ENCODE measurements at regions not wholly inside any gene's neighbourhood (a gene's known extent, or its start where the extent isn't known, plus 50 kb on each side); places are given as distances from the start of the nearest gene placed in this dataset.

GRCh38 chr11:70544067-70544773 lies 145.9 kb downstream of the CTTN start:
- peaks cover 6% of the 10 kb centered on the region for H3K4me1 Mint-ChIP-seq (ENCODE audit: low read depth, unreplicated experiment)
- peaks cover 4% of the 10 kb centered on the region for H3K9me3 Mint-ChIP-seq (ENCODE audit: unreplicated experiment)

GRCh38 chr11:70544774-70545609 lies 146.7 kb downstream of the CTTN start:
- DNase-seq (ENCODE audit: low read depth), result peak; percentile 70
- Mint-ChIP-seq H3K36me3 (ENCODE audit: low read depth, unreplicated experiment) (peaks cover 3% of the 10 kb centered on the region), H3K27ac (ENCODE audit: unreplicated experiment) (peak overlapping the region; percentile 91), H3K9me3 (ENCODE audit: unreplicated experiment) (peaks cover 4% of the 10 kb centered on the region), H3K4me3 (ENCODE audit: unreplicated experiment) (no peak overlapping the region), H3K27me3 (ENCODE audit: low read depth, unreplicated experiment) (peaks cover 11% of the 10 kb centered on the region), H3K4me1 (ENCODE audit: low read depth, unreplicated experiment) (peaks cover 6% of the 10 kb centered on the region)
- Histone ChIP-seq H3K79me2 (ENCODE audit: insufficient read depth, low read length) (no peaks in the 10 kb centered on the region), H3K27ac (ENCODE audit: low read depth, low read length) (peak overlapping the region; percentile 61), H3K4me3 (ENCODE audit: insufficient read depth, low read depth, low read length) (no peak overlapping the region), H3K36me3 (ENCODE audit: insufficient read depth, low read length) (no peaks in the 10 kb centered on the region), H3K4me2 (ENCODE audit: low read length) (peak overlapping the region; percentile 71), H3K9me3 (ENCODE audit: insufficient read depth, low read depth, low read length) (no peaks in the 10 kb centered on the region), H3K9ac (ENCODE audit: low read length) (peak overlapping the region; percentile 67), H3K4me1 (ENCODE audit: insufficient read depth, low read length) (peaks cover 13% of the 10 kb centered on the region), H4K20me1 (ENCODE audit: insufficient read depth, low read length) (no peaks in the 10 kb centered on the region), H3K27me3 (ENCODE audit: insufficient read depth, low read length) (no peaks in the 10 kb centered on the region), H2AFZ (ENCODE audit: low read depth, low read length) (peak overlapping the region; percentile 57)
- FAIRE-seq, result no peak
- TF ChIP-seq EZH2 (IDR thresholded peaks at IDR 0.05; ENCODE audit: insufficient read depth, low read length), result no peak
- TF ChIP-seq CTCF (IDR thresholded peaks at IDR 0.05; ENCODE audit: insufficient read depth, low read depth, low read length), result no peak

More at GRCh38 chr11:70544067-70544773, 145.9 kb downstream of the CTTN start:
- H2AFZ ChIP-seq (ENCODE audit: low read depth, low read length), result peak overlapping the region; percentile 57
- H3K36me3 Mint-ChIP-seq (ENCODE audit: low read depth, unreplicated experiment), result peaks cover 3% of the 10 kb centered on the region
- H3K27me3 Mint-ChIP-seq (ENCODE audit: low read depth, unreplicated experiment), result peaks cover 16% of the 10 kb centered on the region
- no peaks in the 10 kb centered on the region for H3K36me3 ChIP-seq (ENCODE audit: insufficient read depth, low read length)
- no peaks in the 10 kb centered on the region for H4K20me1 ChIP-seq (ENCODE audit: insufficient read depth, low read length)
- H3K27ac Mint-ChIP-seq (ENCODE audit: unreplicated experiment), result no peak overlapping the region
- peak overlapping the region; percentile 67 for H3K9ac ChIP-seq (ENCODE audit: low read length)
- peak overlapping the region; percentile 61 for H3K27ac ChIP-seq (ENCODE audit: low read depth, low read length)
- H3K4me3 Mint-ChIP-seq (ENCODE audit: unreplicated experiment), result no peak overlapping the region
- no peaks in the 10 kb centered on the region for H3K79me2 ChIP-seq (ENCODE audit: insufficient read depth, low read length)
- FAIRE-seq (no peak), DNase-seq (ENCODE audit: low read depth) (no peak)
- H3K4me2 ChIP-seq (ENCODE audit: low read length), result peak overlapping the region; percentile 71
- TF ChIP-seq EZH2 (IDR thresholded peaks at IDR 0.05; ENCODE audit: insufficient read depth, low read length) (no peak), CTCF (IDR thresholded peaks at IDR 0.05; ENCODE audit: insufficient read depth, low read depth, low read length) (no peak)
- peaks cover 13% of the 10 kb centered on the region for H3K4me1 ChIP-seq (ENCODE audit: insufficient read depth, low read length)
- H3K9me3 ChIP-seq (ENCODE audit: insufficient read depth, low read depth, low read length), result no peaks in the 10 kb centered on the region
- H3K27me3 ChIP-seq (ENCODE audit: insufficient read depth, low read length), result no peaks in the 10 kb centered on the region
- H3K4me3 ChIP-seq (ENCODE audit: insufficient read depth, low read depth, low read length), result no peak overlapping the region
